H9 (cell line): ENCODE measurements at regions not wholly inside any gene's neighbourhood (a gene's known extent, or its start where the extent isn't known, plus 50 kb on each side); places are given as distances from the start of the nearest gene placed in this dataset.

ENCODE experiments used
- DNase-seq: peaks from one replicate; pipeline ENCODE4 v3.0.0-alpha.2; 2017
- H2AFZ ChIP-seq: one replicate; pipeline ENCODE4 v1.6.1; 2013; ENCODE audit warnings: mild to moderate bottlenecking, low read length, control low read depth, moderate library complexity
- H2AK5ac ChIP-seq: 2 replicates; pipeline ENCODE4 v1.6.1; 2013; ENCODE audit warnings: low read length, control low read depth, mixed read lengths; ENCODE audit not compliant: insufficient read length
- H2BK120ac ChIP-seq: one replicate; pipeline ENCODE4 v1.6.1; 2013; ENCODE audit warnings: low read depth, mild to moderate bottlenecking, low read length, control low read depth, inconsistent platforms; ENCODE audit not compliant: poor library complexity, severe bottlenecking
- H2BK12ac ChIP-seq: 2 replicates; pipeline ENCODE4 v1.6.1; 2013; ENCODE audit warnings: low read length, control low read depth, mixed read lengths, low read depth; ENCODE audit not compliant: insufficient read length
- H2BK15ac ChIP-seq: 2 replicates; pipeline ENCODE4 v1.6.1; 2013; ENCODE audit warnings: low read depth, low read length, control low read depth
- H2BK20ac ChIP-seq: one replicate; pipeline ENCODE4 v1.6.1; 2013; ENCODE audit warnings: low read depth, mild to moderate bottlenecking, low read length, control low read depth, inconsistent platforms; ENCODE audit not compliant: poor library complexity, severe bottlenecking
- H2BK5ac ChIP-seq: 2 replicates; pipeline ENCODE4 v1.6.1; 2013; ENCODE audit warnings: low read length, control low read depth, mixed read lengths; ENCODE audit not compliant: insufficient read length
- H3K14ac ChIP-seq: 2 replicates; pipeline ENCODE4 v1.6.1; 2013; ENCODE audit warnings: low read length, control low read depth; ENCODE audit not compliant: insufficient read depth
- H3K18ac ChIP-seq: 2 replicates; pipeline ENCODE4 v1.6.1; 2013; ENCODE audit warnings: low read depth, mild to moderate bottlenecking, mixed read lengths, low read length, control low read depth; ENCODE audit not compliant: insufficient read length
- H3K23ac ChIP-seq: 2 replicates; pipeline ENCODE4 v1.6.1; 2013; ENCODE audit warnings: low read length, control low read depth, mixed read lengths, low read depth; ENCODE audit not compliant: insufficient read length
- H3K23me2 ChIP-seq: 2 replicates; pipeline ENCODE4 v1.6.1; 2013; ENCODE audit warnings: low read depth, mild to moderate bottlenecking, mixed read lengths, low read length, control low read depth; ENCODE audit not compliant: insufficient read length, poor library complexity, severe bottlenecking
- H3K27ac ChIP-seq: 2 replicates; pipeline ENCODE4 v1.5.1; 2013; ENCODE audit warnings: low read length, control low read depth, mixed read lengths, low read depth; ENCODE audit not compliant: insufficient read length
- H3K27me3 ChIP-seq: 2 replicates; pipeline ENCODE4 v1.6.1; 2013; ENCODE audit warnings: low read length, control low read depth, inconsistent platforms; ENCODE audit not compliant: insufficient read depth
- H3K4ac ChIP-seq: 2 replicates; pipeline ENCODE4 v1.6.1; 2013; ENCODE audit warnings: low read depth, mild to moderate bottlenecking, control low read depth, inconsistent platforms, low read length, moderate library complexity
- H3K4me1 ChIP-seq: 2 replicates; pipeline ENCODE4 v1.6.1; 2013; ENCODE audit warnings: low read length, control low read depth, inconsistent platforms; ENCODE audit not compliant: insufficient read depth
- H3K4me2 ChIP-seq: 2 replicates; pipeline ENCODE4 v1.6.1; 2013; ENCODE audit warnings: low read length, control low read depth, mixed read lengths; ENCODE audit not compliant: insufficient read length, insufficient read depth
- H3K56ac ChIP-seq: 2 replicates; pipeline ENCODE4 v1.6.1; 2013; ENCODE audit warnings: low read depth, mild to moderate bottlenecking, mixed read lengths, low read length, control low read depth; ENCODE audit not compliant: insufficient read length
- H3K79me1 ChIP-seq: 2 replicates; pipeline ENCODE4 v1.6.1; 2013; ENCODE audit warnings: low read depth, mild to moderate bottlenecking, moderate library complexity, low read length, control low read depth, inconsistent platforms; ENCODE audit not compliant: insufficient read depth, poor library complexity, severe bottlenecking
- H3K79me2 ChIP-seq: 2 replicates; pipeline ENCODE4 v1.6.1; 2013; ENCODE audit warnings: low read length, control low read depth, inconsistent platforms; ENCODE audit not compliant: insufficient read depth
- H3K9ac ChIP-seq: 2 replicates; pipeline ENCODE4 v1.6.1; 2013; ENCODE audit warnings: low read length, control low read depth, mixed read lengths; ENCODE audit not compliant: insufficient read length; ENCODE audit errors: extremely low read depth
- H3K9me3 ChIP-seq: one replicate; pipeline ENCODE4 v1.6.1; 2013; ENCODE audit warnings: low read depth, low read length, inconsistent platforms; ENCODE audit not compliant: control insufficient read depth
- H3T11ph ChIP-seq: one replicate; pipeline ENCODE4 v1.6.1; 2013; ENCODE audit warnings: mild to moderate bottlenecking, low read length, control low read depth, inconsistent platforms
- H4K20me1 ChIP-seq: one replicate; pipeline ENCODE4 v1.6.1; 2013; ENCODE audit not compliant: control insufficient read depth, insufficient read length, insufficient read depth
- H4K5ac ChIP-seq: 2 replicates; pipeline ENCODE4 v1.6.1; 2013; ENCODE audit warnings: low read depth, mild to moderate bottlenecking, mixed read lengths, low read length, control low read depth; ENCODE audit not compliant: insufficient read length
- H4K8ac ChIP-seq: replicated peaks from 2 replicates; pipeline ENCODE4 v1.6.1; 2013; ENCODE audit warnings: low read length, control low read depth, mixed read lengths, low read depth; ENCODE audit not compliant: insufficient read length
- H4K91ac ChIP-seq: 2 replicates; pipeline ENCODE4 v1.6.1; 2013; ENCODE audit warnings: low read depth, mild to moderate bottlenecking, moderate library complexity, mixed read lengths, low read length, control low read depth; ENCODE audit not compliant: insufficient read length
- H3K27ac Mint-ChIP-seq, 3 experiments: 2 replicates in 2 of 3; 3 replicates in 1 of 3; pipeline ENCODE4 v1.8.0; 2020 to 2021; ENCODE audit warnings: mixed read lengths in 3 of 3, mild to moderate bottlenecking in 1 of 3, moderate library complexity in 1 of 3
- H3K27me3 Mint-ChIP-seq: 2 replicates; pipeline ENCODE4 v1.8.0; 2021; ENCODE audit warnings: low read depth, mild to moderate bottlenecking, moderate library complexity, mixed read lengths
- H3K36me3 Mint-ChIP-seq, 3 experiments: 2 replicates in 2 of 3; 3 replicates in 1 of 3; pipeline ENCODE4 v1.8.0; 2020 to 2021; ENCODE audit warnings: low read depth in 3 of 3, mixed read lengths in 3 of 3; ENCODE audit not compliant: insufficient read depth in 1 of 3
- H3K4me1 Mint-ChIP-seq, 2 experiments: 2 replicates each; pipeline ENCODE4 v1.8.0; 2020; ENCODE audit warnings: mixed read lengths in 2 of 2
- H3K4me3 Mint-ChIP-seq, 2 experiments: 2 replicates in 1 of 2; 3 replicates in 1 of 2; pipeline ENCODE4 v1.8.0; 2020 to 2021; ENCODE audit warnings: mild to moderate bottlenecking in 2 of 2, mixed read lengths in 2 of 2, moderate library complexity in 1 of 2
- H3K9me3 Mint-ChIP-seq, 2 experiments: 2 replicates in 1 of 2; 3 replicates in 1 of 2; pipeline ENCODE4 v1.8.0; 2020; ENCODE audit warnings: mild to moderate bottlenecking in 2 of 2, mixed read lengths in 2 of 2, moderate library complexity in 1 of 2
- WGBS: extraction: QIAGEN DNeasy Blood & Tissue Kit; methylation state at CpG from one replicate; pipeline ENCODE4 v1.1.7; 2013; ENCODE audit warnings: missing lambda C conversion rate, low lambda C conversion rate, mixed read lengths; ENCODE audit not compliant: insufficient read length; ENCODE audit errors: extremely low coverage; 5-methylcytosine and 5-hydroxymethylcytosine counted together
- TF ChIP-seq, protein P1 (sequence below): fragments of 200-600 bp; sonication (generic); conservative IDR thresholded peaks from 3 replicates; pipeline ENCODE4 v1.8.0; 2021; ENCODE audit warnings: antibody characterized with exemption, mild to moderate bottlenecking

DNA sequence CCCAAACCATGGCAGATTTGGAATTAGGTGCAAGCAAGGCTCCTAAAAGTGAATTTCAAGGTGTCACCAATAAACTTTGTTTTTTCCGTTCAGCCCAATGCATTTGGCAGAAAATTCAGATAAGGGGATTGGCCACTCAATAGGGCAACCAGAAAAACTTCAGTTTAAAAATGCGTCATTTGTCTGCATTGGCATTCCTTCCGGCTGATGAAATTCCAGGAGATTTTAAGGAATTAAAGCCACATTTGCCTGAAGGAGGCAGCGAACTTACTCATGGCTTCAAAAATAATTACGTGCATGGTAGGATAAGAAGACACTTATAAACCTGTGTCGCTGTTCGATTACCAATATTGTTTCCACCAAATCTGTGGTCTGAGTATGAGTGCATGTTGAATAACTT lies 151.9 kb downstream of the SALL1 start:
- no peaks in the 10 kb centered on the region for H3K23me2 ChIP-seq
- no peaks in the 10 kb centered on the region for H3K79me1 ChIP-seq
- H2BK12ac ChIP-seq: no peak overlapping the region
- H3K9me3 ChIP-seq: no peaks in the 10 kb centered on the region
- Mint-ChIP-seq H3K4me3 (no peak overlapping the region), H3K36me3 (no peaks in the 10 kb centered on the region), H3K27me3 (peaks cover 2% of the 10 kb centered on the region; the same call in 1 of the 2 replicates), H3K4me1 (peaks cover 3 to 6% of the 10 kb centered on the region in 2 experiments; a peak in 3 of 4 replicates), H3K9me3 (no peaks in the 10 kb centered on the region), H3K27ac (no peak overlapping the region)
- no peak overlapping the region for H3K27ac ChIP-seq
- H3K27me3 ChIP-seq: no peaks in the 10 kb centered on the region
- no peak overlapping the region for H3K18ac ChIP-seq
- H4K8ac ChIP-seq: no peak overlapping the region
- no peak overlapping the region for H2AK5ac ChIP-seq
- no peaks in the 10 kb centered on the region for H4K20me1 ChIP-seq
- H4K91ac ChIP-seq: no peak overlapping the region
- DNase-seq: no peak
- H3K56ac ChIP-seq: no peak overlapping the region
- H2BK120ac ChIP-seq: no peak overlapping the region
- H3K4ac ChIP-seq: no peak overlapping the region
- H2AFZ ChIP-seq: no peak overlapping the region
- no peak overlapping the region for H2BK15ac ChIP-seq
- no peak overlapping the region for H3T11ph ChIP-seq
- H3K4me2 ChIP-seq: no peak overlapping the region
- TF ChIP-seq, protein P1, sequence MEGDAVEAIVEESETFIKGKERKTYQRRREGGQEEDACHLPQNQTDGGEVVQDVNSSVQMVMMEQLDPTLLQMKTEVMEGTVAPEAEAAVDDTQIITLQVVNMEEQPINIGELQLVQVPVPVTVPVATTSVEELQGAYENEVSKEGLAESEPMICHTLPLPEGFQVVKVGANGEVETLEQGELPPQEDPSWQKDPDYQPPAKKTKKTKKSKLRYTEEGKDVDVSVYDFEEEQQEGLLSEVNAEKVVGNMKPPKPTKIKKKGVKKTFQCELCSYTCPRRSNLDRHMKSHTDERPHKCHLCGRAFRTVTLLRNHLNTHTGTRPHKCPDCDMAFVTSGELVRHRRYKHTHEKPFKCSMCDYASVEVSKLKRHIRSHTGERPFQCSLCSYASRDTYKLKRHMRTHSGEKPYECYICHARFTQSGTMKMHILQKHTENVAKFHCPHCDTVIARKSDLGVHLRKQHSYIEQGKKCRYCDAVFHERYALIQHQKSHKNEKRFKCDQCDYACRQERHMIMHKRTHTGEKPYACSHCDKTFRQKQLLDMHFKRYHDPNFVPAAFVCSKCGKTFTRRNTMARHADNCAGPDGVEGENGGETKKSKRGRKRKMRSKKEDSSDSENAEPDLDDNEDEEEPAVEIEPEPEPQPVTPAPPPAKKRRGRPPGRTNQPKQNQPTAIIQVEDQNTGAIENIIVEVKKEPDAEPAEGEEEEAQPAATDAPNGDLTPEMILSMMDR: no peak
- H3K23ac ChIP-seq: no peak overlapping the region
- H2BK5ac ChIP-seq: no peak overlapping the region
- no peak overlapping the region for H2BK20ac ChIP-seq
- H3K79me2 ChIP-seq: no peaks in the 10 kb centered on the region
- H3K14ac ChIP-seq: no peak overlapping the region
- no peak overlapping the region for H4K5ac ChIP-seq
- no peak overlapping the region for H3K9ac ChIP-seq
- no peaks in the 10 kb centered on the region for H3K4me1 ChIP-seq
- WGBS: no CpG with 5 or more reads among the region's 7 CpGs
